ENCODE measurements at regions not wholly inside any gene's neighbourhood (a gene's known extent, or its start where the extent isn't known, plus 50 kb on each side); places are given as distances from the start of the nearest gene placed in this dataset.
"Not testable (repeated sequence)": the region's sequence is repeated elsewhere in the genome, so short reads cannot be mapped to it uniquely, and the experiment has no call there.

GRCh38 chr5:8831854-8832253 is 714.0 kb downstream of the SEMA5A start:
- Histone ChIP-seq H3K36me3 (ENCODE audit: control insufficient read depth, insufficient read depth, low read length) (no peaks in the 10 kb centered on the region), H3K27ac (ENCODE audit: low read depth, low read length) (no peak overlapping the region), H3K27me3 (ENCODE audit: control insufficient read depth, insufficient read depth, low read length) (no peaks in the 10 kb centered on the region), H3K9ac (ENCODE audit: low read length) (no peak overlapping the region), H3K4me3 (ENCODE audit: low read length) (no peak overlapping the region), H3K4me1 (ENCODE audit: control insufficient read depth, insufficient read depth, low read length) (no peaks in the 10 kb centered on the region)

GRCh38 chr5:8839361-8840055 is 706.4 kb downstream of the SEMA5A start:
- no peak overlapping the region for H3K9ac ChIP-seq (ENCODE audit: low read length)
- no peaks in the 10 kb centered on the region for H3K4me1 ChIP-seq (ENCODE audit: control insufficient read depth, insufficient read depth, low read length)
- no peaks in the 10 kb centered on the region for H3K27me3 ChIP-seq (ENCODE audit: control insufficient read depth, insufficient read depth, low read length)
- no peak overlapping the region for H3K27ac ChIP-seq (ENCODE audit: low read depth, low read length)
- no peaks in the 10 kb centered on the region for H3K36me3 ChIP-seq (ENCODE audit: control insufficient read depth, insufficient read depth, low read length)
- H3K4me3 ChIP-seq (ENCODE audit: low read length), result no peak overlapping the region

- Histone ChIP-seq H3K27ac (ENCODE audit: low read depth, low read length) (no peak overlapping the region), H3K9ac (ENCODE audit: low read length) (no peak overlapping the region), H3K27me3 (ENCODE audit: control insufficient read depth, insufficient read depth, low read length) (no peaks in the 10 kb centered on the region), H3K36me3 (ENCODE audit: control insufficient read depth, insufficient read depth, low read length) (no peaks in the 10 kb centered on the region), H3K4me1 (ENCODE audit: control insufficient read depth, insufficient read depth, low read length) (no peaks in the 10 kb centered on the region), H3K4me3 (ENCODE audit: low read length) (no peak overlapping the region)
These were observed 705.6 kb downstream of the SEMA5A start for GRCh38 chr5:8840237-8840636.

- not testable (repeated sequence) for H3K27me3 ChIP-seq (ENCODE audit: control insufficient read depth, insufficient read depth, low read length); H3K36me3 ChIP-seq (ENCODE audit: control insufficient read depth, insufficient read depth, low read length); H3K9ac ChIP-seq (ENCODE audit: low read length); H3K4me1 ChIP-seq (ENCODE audit: control insufficient read depth, insufficient read depth, low read length); H3K4me3 ChIP-seq (ENCODE audit: low read length); H3K27ac ChIP-seq (ENCODE audit: low read depth, low read length)
These were observed 705.1 kb downstream of the SEMA5A start for GRCh38 chr5:8840746-8841145.

DNA sequence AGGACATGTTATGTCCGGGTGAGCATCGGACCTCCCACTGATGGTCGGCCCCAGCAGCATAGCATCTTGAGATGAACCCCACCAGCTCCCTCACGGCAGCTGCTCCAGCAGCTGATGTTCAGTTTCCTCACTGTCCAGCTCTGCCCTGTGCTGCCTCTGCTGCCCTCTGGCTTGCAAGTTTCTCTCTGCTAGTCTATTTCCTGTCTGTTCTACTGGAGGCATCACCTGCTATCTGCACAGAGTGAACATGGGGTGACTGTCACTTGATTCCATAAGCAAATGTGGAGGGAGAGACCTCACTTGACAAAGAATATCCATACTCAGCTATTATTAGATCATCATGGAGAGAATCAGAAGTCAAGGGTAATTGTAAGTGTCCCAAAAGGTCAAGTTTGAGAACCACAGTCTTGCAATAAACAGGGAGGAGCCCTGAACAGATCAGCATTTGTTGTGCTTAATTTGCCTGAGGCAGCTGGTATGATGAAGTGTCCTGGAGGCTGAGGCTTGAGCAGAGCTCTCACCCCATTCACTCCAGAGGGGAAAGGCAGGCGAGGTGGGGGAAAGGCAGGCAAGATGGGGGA is 702.8 kb downstream of the SEMA5A start:
- Histone ChIP-seq H3K27ac (ENCODE audit: low read depth, low read length) (no peak overlapping the region), H3K9ac (ENCODE audit: low read length) (no peak overlapping the region), H3K4me1 (ENCODE audit: control insufficient read depth, insufficient read depth, low read length) (no peaks in the 10 kb centered on the region), H3K27me3 (ENCODE audit: control insufficient read depth, insufficient read depth, low read length) (no peaks in the 10 kb centered on the region), H3K4me3 (ENCODE audit: low read length) (no peak overlapping the region), H3K36me3 (ENCODE audit: control insufficient read depth, insufficient read depth, low read length) (no peaks in the 10 kb centered on the region)

- H3K4me1 ChIP-seq (ENCODE audit: control insufficient read depth, insufficient read depth, low read length), result no peaks in the 10 kb centered on the region
- H3K27ac ChIP-seq (ENCODE audit: low read depth, low read length), result no peak overlapping the region
- no peaks in the 10 kb centered on the region for H3K27me3 ChIP-seq (ENCODE audit: control insufficient read depth, insufficient read depth, low read length)
- H3K4me3 ChIP-seq (ENCODE audit: low read length), result no peak overlapping the region
- H3K36me3 ChIP-seq (ENCODE audit: control insufficient read depth, insufficient read depth, low read length), result no peaks in the 10 kb centered on the region
- H3K9ac ChIP-seq (ENCODE audit: low read length), result no peak overlapping the region
These were observed 702.1 kb downstream of the SEMA5A start for GRCh38 chr5:8843771-8844170.

- H3K4me3 ChIP-seq (ENCODE audit: low read length), result no peak overlapping the region
- H3K4me1 ChIP-seq (ENCODE audit: control insufficient read depth, insufficient read depth, low read length), result no peaks in the 10 kb centered on the region
- no peaks in the 10 kb centered on the region for H3K27me3 ChIP-seq (ENCODE audit: control insufficient read depth, insufficient read depth, low read length)
- H3K9ac ChIP-seq (ENCODE audit: low read length), result no peak overlapping the region
- no peak overlapping the region for H3K27ac ChIP-seq (ENCODE audit: low read depth, low read length)
- no peaks in the 10 kb centered on the region for H3K36me3 ChIP-seq (ENCODE audit: control insufficient read depth, insufficient read depth, low read length)
These were observed 701.7 kb downstream of the SEMA5A start for GRCh38 chr5:8844206-8844605.

- no peaks in the 10 kb centered on the region for H3K27me3 ChIP-seq (ENCODE audit: control insufficient read depth, insufficient read depth, low read length)
- H3K4me1 ChIP-seq (ENCODE audit: control insufficient read depth, insufficient read depth, low read length), result no peaks in the 10 kb centered on the region
- H3K36me3 ChIP-seq (ENCODE audit: control insufficient read depth, insufficient read depth, low read length), result no peaks in the 10 kb centered on the region
- H3K27ac ChIP-seq (ENCODE audit: low read depth, low read length), result no peak overlapping the region
- no peak overlapping the region for H3K9ac ChIP-seq (ENCODE audit: low read length)
- H3K4me3 ChIP-seq (ENCODE audit: low read length), result no peak overlapping the region
These were observed 701.0 kb downstream of the SEMA5A start for GRCh38 chr5:8844847-8845246.

DNA sequence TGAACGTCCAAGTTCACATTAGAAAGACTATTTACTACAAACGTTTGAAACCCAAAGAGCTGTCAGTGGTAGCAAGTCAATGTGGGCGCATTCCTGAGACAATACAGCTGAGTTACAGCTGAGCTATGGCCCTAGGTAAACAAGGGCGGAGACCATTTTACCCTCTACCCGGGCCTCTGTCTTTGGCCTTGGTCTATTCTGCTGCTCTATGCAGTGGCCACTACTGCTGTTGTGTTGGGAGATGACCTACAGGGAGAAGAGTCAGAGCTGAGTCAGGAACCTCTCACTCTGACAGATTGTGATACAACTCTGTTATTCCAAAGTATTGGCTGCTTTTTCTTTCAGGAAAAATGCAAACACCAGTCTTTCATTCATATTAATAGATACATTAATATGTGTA is 700.6 kb downstream of the SEMA5A start:
- H3K36me3 ChIP-seq (ENCODE audit: control insufficient read depth, insufficient read depth, low read length), result no peaks in the 10 kb centered on the region
- no peaks in the 10 kb centered on the region for H3K4me1 ChIP-seq (ENCODE audit: control insufficient read depth, insufficient read depth, low read length)
- no peak overlapping the region for H3K27ac ChIP-seq (ENCODE audit: low read depth, low read length)
- H3K4me3 ChIP-seq (ENCODE audit: low read length), result no peak overlapping the region
- no peak overlapping the region for H3K9ac ChIP-seq (ENCODE audit: low read length)
- no peaks in the 10 kb centered on the region for H3K27me3 ChIP-seq (ENCODE audit: control insufficient read depth, insufficient read depth, low read length)

- Histone ChIP-seq H3K27ac (ENCODE audit: low read depth, low read length) (no peak overlapping the region), H3K9ac (ENCODE audit: low read length) (no peak overlapping the region), H3K4me3 (ENCODE audit: low read length) (no peak overlapping the region), H3K27me3 (ENCODE audit: control insufficient read depth, insufficient read depth, low read length) (no peaks in the 10 kb centered on the region), H3K4me1 (ENCODE audit: control insufficient read depth, insufficient read depth, low read length) (no peaks in the 10 kb centered on the region), H3K36me3 (ENCODE audit: control insufficient read depth, insufficient read depth, low read length) (no peaks in the 10 kb centered on the region)
These were observed 697.5 kb downstream of the SEMA5A start for GRCh38 chr5:8848366-8848765.

GRCh38 chr5:8848997-8849594 is 696.8 kb downstream of the SEMA5A start:
- Histone ChIP-seq H3K27me3 (ENCODE audit: control insufficient read depth, insufficient read depth, low read length) (no peaks in the 10 kb centered on the region), H3K27ac (ENCODE audit: low read depth, low read length) (no peak overlapping the region), H3K9ac (ENCODE audit: low read length) (no peak overlapping the region)

DNA sequence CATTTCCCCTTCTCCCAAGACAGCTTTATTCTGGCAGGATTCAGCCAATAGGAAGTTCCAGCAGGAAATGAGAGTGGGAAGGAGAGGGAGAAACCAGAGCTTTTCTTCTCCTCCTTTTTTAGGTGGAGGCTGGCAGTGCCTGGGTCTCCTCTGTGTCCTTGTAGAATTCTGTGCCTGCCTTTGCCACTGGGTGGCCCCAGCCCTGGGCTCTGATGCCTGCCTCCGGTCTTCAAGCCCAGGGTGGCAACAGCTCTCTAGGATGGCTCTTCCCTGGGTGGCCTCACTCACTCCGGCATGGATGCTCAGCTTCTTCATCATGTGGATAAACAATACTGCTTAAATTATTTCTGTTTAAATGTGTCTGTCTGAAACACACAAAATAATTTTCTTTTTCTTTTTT is 694.8 kb downstream of the SEMA5A start:
- Histone ChIP-seq H3K27ac (ENCODE audit: low read depth, low read length) (no peak overlapping the region), H3K9ac (ENCODE audit: low read length) (no peak overlapping the region), H3K4me3 (ENCODE audit: low read length) (no peak overlapping the region), H3K4me1 (ENCODE audit: control insufficient read depth, insufficient read depth, low read length) (no peaks in the 10 kb centered on the region), H3K27me3 (ENCODE audit: control insufficient read depth, insufficient read depth, low read length) (no peaks in the 10 kb centered on the region), H3K36me3 (ENCODE audit: control insufficient read depth, insufficient read depth, low read length) (no peaks in the 10 kb centered on the region)

More at GRCh38 chr5:8848997-8849594, 696.8 kb downstream of the SEMA5A start:
- H3K36me3 ChIP-seq (ENCODE audit: control insufficient read depth, insufficient read depth, low read length), result no peaks in the 10 kb centered on the region
- H3K4me1 ChIP-seq (ENCODE audit: control insufficient read depth, insufficient read depth, low read length), result no peaks in the 10 kb centered on the region
- no peak overlapping the region for H3K4me3 ChIP-seq (ENCODE audit: low read length)

GRCh38 chr5:8857051-8857450 is 688.8 kb downstream of the SEMA5A start:
- no peak overlapping the region for H3K4me3 ChIP-seq (ENCODE audit: low read length)
- H3K9ac ChIP-seq (ENCODE audit: low read length), result no peak overlapping the region
- H3K4me1 ChIP-seq (ENCODE audit: control insufficient read depth, insufficient read depth, low read length), result no peaks in the 10 kb centered on the region
- no peaks in the 10 kb centered on the region for H3K36me3 ChIP-seq (ENCODE audit: control insufficient read depth, insufficient read depth, low read length)
- H3K27me3 ChIP-seq (ENCODE audit: control insufficient read depth, insufficient read depth, low read length), result no peaks in the 10 kb centered on the region
- H3K27ac ChIP-seq (ENCODE audit: low read depth, low read length), result no peak overlapping the region
